SK-N-SH treated with all-trans-retinoic acid at 6 μM for 48 hours (cell line): ENCODE measurements at regions not wholly inside any gene's neighbourhood (a gene's known extent, or its start where the extent isn't known, plus 50 kb on each side); places are given as distances from the start of the nearest gene placed in this dataset.

ENCODE experiments used
- ATAC-seq: fragments of 200-7000 bp; cut with Tn5 transposase; 3 replicates; pipeline ENCODE4 v1.9.1; 2020; ENCODE audit warnings: mild to moderate bottlenecking, moderate library complexity
- ARNTL ChIP-seq: fragments of 450-650 bp; formaldehyde crosslinking; IDR thresholded peaks from 2 replicates; pipeline ENCODE4 v1.5.0; 2020; ENCODE audit warnings: low read depth, mild to moderate bottlenecking, moderate library complexity, borderline replicate concordance
- BACH2 ChIP-seq: fragments of 250-450 bp; sonication (Bioruptor Pico); IDR thresholded peaks from 2 replicates; pipeline ENCODE4 v1.9.0; 2021; ENCODE audit warnings: mild to moderate bottlenecking, borderline replicate concordance
- CREB5 ChIP-seq: fragments of 250-450 bp; sonication (Bioruptor Pico); IDR thresholded peaks from 2 replicates; pipeline ENCODE4 v1.5.1; 2020; ENCODE audit warnings: low read depth, mild to moderate bottlenecking, moderate library complexity
- CSDC2 ChIP-seq: fragments of 250-450 bp; sonication (Bioruptor Pico); IDR thresholded peaks from 2 replicates; pipeline ENCODE4 v1.5.0; 2020; ENCODE audit warnings: mild to moderate bottlenecking, moderate library complexity
- CSRNP3 ChIP-seq: fragments of 250-450 bp; sonication (Bioruptor Pico); IDR thresholded peaks from 2 replicates; pipeline ENCODE4 v1.5.1; 2021; ENCODE audit warnings: mild to moderate bottlenecking, moderate library complexity
- ESRRG ChIP-seq: fragments of 250-450 bp; sonication (Bioruptor Pico); IDR thresholded peaks from 2 replicates; pipeline ENCODE4 v1.6.1; 2021; ENCODE audit warnings: mild to moderate bottlenecking
- GLIS3 ChIP-seq: fragments of 250-450 bp; sonication (Bioruptor Pico); IDR thresholded peaks from 2 replicates; pipeline ENCODE4 v1.5.0; 2020; ENCODE audit warnings: mild to moderate bottlenecking, moderate library complexity
- ISL1 ChIP-seq: fragments of 250-450 bp; sonication (Bioruptor Pico); IDR thresholded peaks from 2 replicates; pipeline ENCODE4 v2.1.2; 2022; ENCODE audit warnings: mild to moderate bottlenecking, moderate library complexity
- OSR1 ChIP-seq: fragments of 250-450 bp; sonication (Bioruptor Pico); IDR thresholded peaks from 2 replicates; pipeline ENCODE4 v1.8.0; 2022; ENCODE audit warnings: moderate library complexity, mild to moderate bottlenecking, inconsistent platforms
- PATZ1 ChIP-seq: fragments of 250-450 bp; sonication (Bioruptor Pico); IDR thresholded peaks from 2 replicates; pipeline ENCODE4 v1.8.0; 2020; ENCODE audit warnings: mild to moderate bottlenecking, moderate library complexity, borderline replicate concordance
- POU6F1 ChIP-seq: fragments of 250-450 bp; sonication (Bioruptor Pico); IDR thresholded peaks from 2 replicates; pipeline ENCODE4 v1.8.0; 2021; ENCODE audit warnings: low read depth, mild to moderate bottlenecking, moderate library complexity, borderline replicate concordance
- PPARA ChIP-seq: fragments of 250-450 bp; sonication (Bioruptor Pico); IDR thresholded peaks from 2 replicates; pipeline ENCODE4 v1.5.0; 2020; ENCODE audit warnings: mild to moderate bottlenecking, borderline replicate concordance
- RARB ChIP-seq: fragments of 250-450 bp; sonication (Bioruptor Pico); IDR thresholded peaks from 2 replicates; pipeline ENCODE4 v1.8.0; 2021; ENCODE audit warnings: mild to moderate bottlenecking, moderate library complexity
- SNAI2 ChIP-seq: fragments of 250-450 bp; sonication (Bioruptor Pico); IDR thresholded peaks from 2 replicates; pipeline ENCODE4 v1.5.0; 2020; ENCODE audit warnings: mild to moderate bottlenecking, moderate library complexity
- TOX ChIP-seq: fragments of 250-450 bp; sonication (Bioruptor Pico); IDR thresholded peaks from 2 replicates; pipeline ENCODE4 v1.8.0; 2021; ENCODE audit warnings: mild to moderate bottlenecking, moderate library complexity, borderline replicate concordance
- TSHZ2 ChIP-seq: fragments of 250-450 bp; sonication (Bioruptor Pico); IDR thresholded peaks from 2 replicates; pipeline ENCODE4 v1.5.0; 2020; ENCODE audit warnings: mild to moderate bottlenecking, moderate library complexity
- ZC3H10 ChIP-seq: fragments of 250-450 bp; sonication (Bioruptor Pico); IDR thresholded peaks from 2 replicates; pipeline ENCODE4 v1.5.1; 2021; ENCODE audit warnings: mild to moderate bottlenecking, moderate library complexity
- ZFP3 ChIP-seq: fragments of 250-450 bp; sonication (Bioruptor Pico); IDR thresholded peaks from 2 replicates; pipeline ENCODE4 v1.5.0; 2020; ENCODE audit warnings: mild to moderate bottlenecking, moderate library complexity
- ZFP30 ChIP-seq: fragments of 450-650 bp; formaldehyde crosslinking; IDR thresholded peaks from 2 replicates; pipeline ENCODE4 v1.5.0; 2022; ENCODE audit warnings: mild to moderate bottlenecking, moderate library complexity
- ZNF565 ChIP-seq: fragments of 450-650 bp; formaldehyde crosslinking; conservative IDR thresholded peaks from 2 replicates; pipeline ENCODE4 v1.5.0; 2020; ENCODE audit warnings: low read depth, mild to moderate bottlenecking, moderate library complexity
- ZNF70 ChIP-seq: fragments of 450-650 bp; formaldehyde crosslinking; IDR thresholded peaks from 2 replicates; pipeline ENCODE4 v1.5.0; 2020; ENCODE audit warnings: mild to moderate bottlenecking, moderate library complexity
- ZNF8 ChIP-seq: fragments of 450-650 bp; formaldehyde crosslinking; IDR thresholded peaks from 2 replicates; pipeline ENCODE4 v1.5.0; 2020; ENCODE audit warnings: mild to moderate bottlenecking, moderate library complexity

- TF ChIP-seq PPARA (CRISPR knock-in tag) = no peak
- TF ChIP-seq CREB5 (CRISPR knock-in tag) = no peak
These were observed 64.8 kb upstream of the IGFBP3 start (continued) for GRCh38 chr7:45985902-45986301.

- ATAC-seq = 0 out of 3 replicates have a peak, but pooled peaks have one; percentile 31
- TF ChIP-seq ZNF565 (CRISPR knock-in tag) (no peak), ZFP30 (CRISPR knock-in tag) (no peak), ZC3H10 (CRISPR knock-in tag) (no peak), PATZ1 (CRISPR knock-in tag) (no peak), POU6F1 (no peak), ZNF70 (CRISPR knock-in tag) (no peak), ESRRG (CRISPR knock-in tag) (no peak), BACH2 (CRISPR knock-in tag) (no peak), TOX (CRISPR knock-in tag) (no peak), GLIS3 (no peak), CSRNP3 (CRISPR knock-in tag) (no peak), CSDC2 (CRISPR knock-in tag) (no peak), ZFP3 (CRISPR knock-in tag) (no peak), CREB5 (CRISPR knock-in tag) (no peak), ISL1 (CRISPR knock-in tag) (no peak), ARNTL (CRISPR knock-in tag) (no peak), RARB (CRISPR knock-in tag) (no peak), ZNF8 (no peak), OSR1 (CRISPR knock-in tag) (no peak), PPARA (CRISPR knock-in tag) (no peak)
These were observed 63.6 kb upstream of the IGFBP3 start for GRCh38 chr7:45984386-45985295.

- no peak for ATAC-seq
- TF ChIP-seq RARB (CRISPR knock-in tag) (no peak), BACH2 (CRISPR knock-in tag) (no peak), CREB5 (CRISPR knock-in tag) (no peak), CSRNP3 (CRISPR knock-in tag) (no peak), SNAI2 (CRISPR knock-in tag) (no peak), PPARA (CRISPR knock-in tag) (no peak), ISL1 (CRISPR knock-in tag) (no peak), ESRRG (CRISPR knock-in tag) (no peak), ZNF70 (CRISPR knock-in tag) (no peak), ARNTL (CRISPR knock-in tag) (no peak), ZFP3 (CRISPR knock-in tag) (no peak), TOX (CRISPR knock-in tag) (no peak), ZFP30 (CRISPR knock-in tag) (no peak), CSDC2 (CRISPR knock-in tag) (no peak), TSHZ2 (no peak), GLIS3 (no peak)
These were observed 62.7 kb upstream of the IGFBP3 start for GRCh38 chr7:45983720-45984255.
